WTC11 (cell line): ENCODE measurements at regions not wholly inside any gene's neighbourhood (a gene's known extent, or its start where the extent isn't known, plus 50 kb on each side); places are given as distances from the start of the nearest gene placed in this dataset.

ENCODE experiments used
- ATAC-seq: fragments of 200-7000 bp; cut with Tn5 transposase; 2 replicates; pipeline ENCODE4 v1.10.0; 2021; ENCODE audit warnings: mild to moderate bottlenecking, moderate library complexity
- CTCF ChIA-PET: fragments of 300-600 bp; sonication (Branson Sonifier 250); formaldehyde crosslinking; loops from one replicate; lab custom pipeline; 2021; ENCODE audit warnings: antibody characterized with exemption; lab: Charles Lee
- POLR2A ChIA-PET: fragments of 350-600 bp; sonication (Branson Sonifier 250); formaldehyde crosslinking; loops from one replicate; lab custom pipeline; 2021; ENCODE audit warnings: antibody characterized with exemption; lab: Charles Lee
- DNase-seq: peaks from one replicate; pipeline ENCODE4 v3.0.0; 2021; ENCODE audit warnings: low spot score
- H3K27ac Mint-ChIP-seq: 2 replicates; pipeline ENCODE4 v1.8.0; 2021; ENCODE audit warnings: mixed read lengths
- H3K27me3 Mint-ChIP-seq: 2 replicates; pipeline ENCODE4 v1.8.0; 2021; ENCODE audit warnings: low read depth, mild to moderate bottlenecking, moderate library complexity, mixed read lengths
- H3K36me3 Mint-ChIP-seq: 2 replicates; pipeline ENCODE4 v1.8.0; 2021; ENCODE audit warnings: mixed read lengths
- H3K4me1 Mint-ChIP-seq: 2 replicates; pipeline ENCODE4 v1.8.0; 2022; ENCODE audit warnings: mixed read lengths
- H3K4me3 Mint-ChIP-seq: 2 replicates; pipeline ENCODE4 v1.8.0; 2021; ENCODE audit warnings: mild to moderate bottlenecking, moderate library complexity, mixed read lengths
- H3K9me3 Mint-ChIP-seq: 2 replicates; pipeline ENCODE4 v1.8.0; 2021; ENCODE audit warnings: mixed read lengths
- AFF4 ChIP-seq: sonication (generic); formaldehyde crosslinking; IDR thresholded peaks from 2 replicates; pipeline ENCODE4 v1.8.1; 2023; ENCODE audit warnings: mild to moderate bottlenecking, missing genetic modification reagents, borderline replicate concordance
- ARID4B ChIP-seq: sonication (generic); formaldehyde crosslinking; IDR thresholded peaks from 2 replicates; pipeline ENCODE4 v1.8.0; 2023; ENCODE audit warnings: missing genetic modification reagents, mild to moderate bottlenecking, borderline replicate concordance
- CBFB ChIP-seq: sonication (generic); formaldehyde crosslinking; IDR thresholded peaks from 2 replicates; pipeline ENCODE4 v1.8.1; 2022; ENCODE audit warnings: mild to moderate bottlenecking, low read depth, missing genetic modification reagents
- CDX4 ChIP-seq: fragments of 250-450 bp; sonication (Bioruptor Pico); IDR thresholded peaks from 2 replicates; pipeline ENCODE4 v1.9.0; 2021; ENCODE audit warnings: moderate library complexity, mild to moderate bottlenecking, inconsistent platforms, borderline replicate concordance
- CREB1 ChIP-seq: sonication (generic); formaldehyde crosslinking; IDR thresholded peaks from 2 replicates; pipeline ENCODE4 v1.8.0; 2023; ENCODE audit warnings: mild to moderate bottlenecking, missing genetic modification reagents
- E2F5 ChIP-seq: sonication (generic); formaldehyde crosslinking; IDR thresholded peaks from 2 replicates; pipeline ENCODE4 v1.8.1; 2022; ENCODE audit warnings: mild to moderate bottlenecking, moderate library complexity, missing genetic modification reagents
- EMX1 ChIP-seq: fragments of 250-450 bp; sonication (Bioruptor Pico); IDR thresholded peaks from 2 replicates; pipeline ENCODE4 v1.8.0; 2021; ENCODE audit warnings: mild to moderate bottlenecking
- ESRRA ChIP-seq: sonication (generic); formaldehyde crosslinking; IDR thresholded peaks from 2 replicates; pipeline ENCODE4 v1.8.1; 2022; ENCODE audit warnings: mild to moderate bottlenecking, missing genetic modification reagents, borderline replicate concordance
- ETV6 ChIP-seq: sonication (generic); formaldehyde crosslinking; IDR thresholded peaks from 2 replicates; pipeline ENCODE4 v1.8.1; 2022; ENCODE audit warnings: mild to moderate bottlenecking, missing genetic modification reagents
- FOXJ3 ChIP-seq: sonication (generic); formaldehyde crosslinking; IDR thresholded peaks from 2 replicates; pipeline ENCODE4 v1.9.0; 2021; ENCODE audit warnings: missing genetic modification reagents, mild to moderate bottlenecking, borderline replicate concordance
- MLX ChIP-seq: sonication (generic); formaldehyde crosslinking; IDR thresholded peaks from 2 replicates; pipeline ENCODE4 v1.8.1; 2023; ENCODE audit warnings: mild to moderate bottlenecking, missing genetic modification reagents, moderate library complexity
- MXD4 ChIP-seq: fragments of 250-450 bp; sonication (Bioruptor Pico); IDR thresholded peaks from 2 replicates; pipeline ENCODE4 v1.8.0; 2021; ENCODE audit warnings: mild to moderate bottlenecking, moderate library complexity, borderline replicate concordance
- NR3C1 ChIP-seq: sonication (generic); formaldehyde crosslinking; conservative IDR thresholded peaks from 2 replicates; pipeline ENCODE4 v1.8.1; 2023; ENCODE audit warnings: low read depth, mild to moderate bottlenecking, missing genetic modification reagents
- RELA ChIP-seq: sonication (generic); formaldehyde crosslinking; IDR thresholded peaks from 2 replicates; pipeline ENCODE4 v1.8.1; 2022; ENCODE audit warnings: missing genetic modification reagents, mild to moderate bottlenecking, borderline replicate concordance
- SMAD4 ChIP-seq: sonication (generic); formaldehyde crosslinking; IDR thresholded peaks from 2 replicates; pipeline ENCODE4 v1.8.0; 2022; ENCODE audit warnings: mild to moderate bottlenecking, missing genetic modification reagents
- ZNF219 ChIP-seq: sonication (generic); formaldehyde crosslinking; IDR thresholded peaks from 2 replicates; pipeline ENCODE4 v1.8.0; 2023; ENCODE audit warnings: missing genetic modification reagents, mild to moderate bottlenecking, borderline replicate concordance
- ZNF263 ChIP-seq: sonication (generic); formaldehyde crosslinking; IDR thresholded peaks from 2 replicates; pipeline ENCODE4 v1.8.1; 2022; ENCODE audit warnings: low read depth, mild to moderate bottlenecking, moderate library complexity, missing genetic modification reagents
- ZSCAN18 ChIP-seq: fragments of 250-450 bp; sonication (Bioruptor Pico); IDR thresholded peaks from 2 replicates; pipeline ENCODE4 v2.1.2; 2022; ENCODE audit warnings: mild to moderate bottlenecking, moderate library complexity
- TF ChIP-seq, protein P1 (sequence below): sonication (generic); formaldehyde crosslinking; IDR thresholded peaks from 2 replicates; pipeline ENCODE4 v1.8.0; 2023; ENCODE audit warnings: missing genetic modification reagents
- TF ChIP-seq, protein P2 (sequence below): fragments of 200-600 bp; IDR thresholded peaks from 2 replicates; pipeline ENCODE4 v1.8.0; 2022; ENCODE audit warnings: antibody characterized with exemption

GRCh38 chr4:179597301-179597700, 2155.1 kb upstream of the AGA start:
- ChIA-PET CTCF (no interaction called here), POLR2A (no interaction called here)
- ATAC-seq (no peak), DNase-seq (no peak)
- H3K27ac Mint-ChIP-seq, result no peak overlapping the region
- TF ChIP-seq CBFB, result no peak
- TF ChIP-seq MXD4, result no peak
- TF ChIP-seq NR3C1 (CRISPR knock-in tag), result no peak
- no peak for TF ChIP-seq RELA (CRISPR knock-in tag)
- no peak for TF ChIP-seq ARID4B (CRISPR knock-in tag)
- no peak for TF ChIP-seq SMAD4 (CRISPR knock-in tag)
- TF ChIP-seq, protein P1, sequence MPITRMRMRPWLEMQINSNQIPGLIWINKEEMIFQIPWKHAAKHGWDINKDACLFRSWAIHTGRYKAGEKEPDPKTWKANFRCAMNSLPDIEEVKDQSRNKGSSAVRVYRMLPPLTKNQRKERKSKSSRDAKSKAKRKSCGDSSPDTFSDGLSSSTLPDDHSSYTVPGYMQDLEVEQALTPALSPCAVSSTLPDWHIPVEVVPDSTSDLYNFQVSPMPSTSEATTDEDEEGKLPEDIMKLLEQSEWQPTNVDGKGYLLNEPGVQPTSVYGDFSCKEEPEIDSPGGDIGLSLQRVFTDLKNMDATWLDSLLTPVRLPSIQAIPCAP (CRISPR knock-in tag), result no peak
- no peak for TF ChIP-seq CREB1 (CRISPR knock-in tag)
- no peak for TF ChIP-seq ETV6 (CRISPR knock-in tag)
- TF ChIP-seq FOXJ3 (CRISPR knock-in tag), result no peak
- TF ChIP-seq AFF4 (CRISPR knock-in tag), result no peak
- H3K9me3 Mint-ChIP-seq, result no peaks in the 10 kb centered on the region
- H3K27me3 Mint-ChIP-seq, result no peaks in the 10 kb centered on the region
- no peaks in the 10 kb centered on the region for H3K4me1 Mint-ChIP-seq
- no peak overlapping the region for H3K4me3 Mint-ChIP-seq
- no peaks in the 10 kb centered on the region for H3K36me3 Mint-ChIP-seq

DNA sequence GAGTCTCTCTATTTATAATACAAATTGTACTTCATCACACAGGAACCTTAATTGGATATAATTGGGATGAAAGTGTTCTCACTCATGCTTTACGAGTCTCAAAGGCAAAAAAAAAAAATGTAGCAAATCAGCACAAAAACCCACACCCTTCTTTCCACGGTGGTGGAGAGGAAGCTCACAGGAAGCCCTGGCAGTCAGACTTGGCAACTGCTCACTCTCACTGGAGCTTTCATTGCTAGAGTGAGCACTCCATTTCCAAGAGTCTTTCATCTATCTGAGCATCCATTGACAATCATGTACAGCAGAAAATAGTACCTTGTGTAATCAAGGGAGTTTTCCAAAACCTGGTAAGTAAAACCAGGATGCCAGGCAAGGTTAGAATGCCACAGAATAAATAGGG, 2159.4 kb upstream of the AGA start:
- no peak for ATAC-seq
- CTCF ChIA-PET, result interaction anchor here (0.6 kb wide), 1 partner anchor 1859 kb away, joined by 3 read pairs; no protein-coding TSS in a partner anchor

More for the DNA sequence above, 2159.4 kb upstream of the AGA start:
- Mint-ChIP-seq H3K4me1 (no peaks in the 10 kb centered on the region), H3K9me3 (no peaks in the 10 kb centered on the region), H3K27ac (no peak overlapping the region), H3K4me3 (no peak overlapping the region), H3K36me3 (no peaks in the 10 kb centered on the region), H3K27me3 (no peaks in the 10 kb centered on the region)
- DNase-seq, result no peak
- no peak for TF ChIP-seq MLX (CRISPR knock-in tag)
- no peak for TF ChIP-seq CDX4 (CRISPR knock-in tag)
- TF ChIP-seq E2F5, result no peak
- TF ChIP-seq ZSCAN18 (CRISPR knock-in tag), result no peak
- no peak for TF ChIP-seq ZNF263 (CRISPR knock-in tag)
- no peak for TF ChIP-seq ZNF219
- no peak for TF ChIP-seq EMX1
- no peak for TF ChIP-seq ESRRA (CRISPR knock-in tag)
- TF ChIP-seq, protein P2, sequence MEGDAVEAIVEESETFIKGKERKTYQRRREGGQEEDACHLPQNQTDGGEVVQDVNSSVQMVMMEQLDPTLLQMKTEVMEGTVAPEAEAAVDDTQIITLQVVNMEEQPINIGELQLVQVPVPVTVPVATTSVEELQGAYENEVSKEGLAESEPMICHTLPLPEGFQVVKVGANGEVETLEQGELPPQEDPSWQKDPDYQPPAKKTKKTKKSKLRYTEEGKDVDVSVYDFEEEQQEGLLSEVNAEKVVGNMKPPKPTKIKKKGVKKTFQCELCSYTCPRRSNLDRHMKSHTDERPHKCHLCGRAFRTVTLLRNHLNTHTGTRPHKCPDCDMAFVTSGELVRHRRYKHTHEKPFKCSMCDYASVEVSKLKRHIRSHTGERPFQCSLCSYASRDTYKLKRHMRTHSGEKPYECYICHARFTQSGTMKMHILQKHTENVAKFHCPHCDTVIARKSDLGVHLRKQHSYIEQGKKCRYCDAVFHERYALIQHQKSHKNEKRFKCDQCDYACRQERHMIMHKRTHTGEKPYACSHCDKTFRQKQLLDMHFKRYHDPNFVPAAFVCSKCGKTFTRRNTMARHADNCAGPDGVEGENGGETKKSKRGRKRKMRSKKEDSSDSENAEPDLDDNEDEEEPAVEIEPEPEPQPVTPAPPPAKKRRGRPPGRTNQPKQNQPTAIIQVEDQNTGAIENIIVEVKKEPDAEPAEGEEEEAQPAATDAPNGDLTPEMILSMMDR, result no peak
- POLR2A ChIA-PET, result no interaction called here
